ENCODE measurements at regions not wholly inside any gene's neighbourhood (a gene's known extent, or its start where the extent isn't known, plus 50 kb on each side); places are given as distances from the start of the nearest gene placed in this dataset.

DNA sequence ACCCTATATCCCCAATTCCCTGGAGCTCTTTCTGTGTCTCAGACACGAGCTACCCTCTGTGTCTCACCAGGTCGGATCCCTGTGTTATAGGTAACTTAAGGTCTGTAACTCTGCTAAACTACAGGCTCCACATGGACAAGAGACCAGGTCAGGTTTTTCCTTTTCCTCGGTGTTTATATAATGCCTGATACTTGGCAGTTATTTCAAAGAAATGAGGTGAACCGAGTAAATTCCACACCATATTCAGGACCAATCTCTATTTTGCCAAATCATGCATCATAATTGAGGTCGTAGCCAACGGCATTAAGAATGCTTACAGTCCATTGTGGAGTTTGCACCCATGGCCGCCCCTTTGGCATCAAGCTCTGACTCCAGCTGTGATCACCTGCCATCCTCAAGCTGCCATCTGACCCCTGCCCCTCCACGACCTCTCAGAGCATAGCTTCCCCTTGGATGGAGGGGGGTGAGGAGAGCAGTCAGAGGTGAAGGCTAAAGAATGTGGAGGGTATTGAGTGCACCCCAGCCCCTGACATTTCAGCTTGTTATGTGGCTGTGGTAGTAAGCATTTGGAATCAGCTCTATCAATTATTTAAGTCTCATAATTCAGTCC is 434.7 kb upstream of the RBFOX1 start:
- TF ChIP-seq CTCF (optimal IDR thresholded peaks at IDR 0.05 in 1 of 3, IDR thresholded peaks at IDR 0.05 in 1 of 3, conservative IDR thresholded peaks at IDR 0.05 in 1 of 3; ENCODE audit: extremely low read depth in 1 of 3, insufficient read depth in 2 of 3, low read length in 3 of 3), result no peak
- TF ChIP-seq EZH2 (IDR thresholded peaks at IDR 0.05; ENCODE audit: low read length), result no peak

Measured in keratinocyte (primary cell).